GM23248 (cell line): ENCODE measurements at regions not wholly inside any gene's neighbourhood (a gene's known extent, or its start where the extent isn't known, plus 50 kb on each side); places are given as distances from the start of the nearest gene placed in this dataset.

Experiments
- DNase-seq: peaks from one replicate; pipeline ENCODE4 v3.0.0-alpha.2; 2015
- H2AFZ ChIP-seq: fragments of 200-600 bp; sonication (generic); 2 replicates; pipeline ENCODE4 v1.6.1; 2016; ENCODE audit warnings: antibody characterized with exemption
- H3F3A ChIP-seq: fragments of 200-600 bp; sonication (generic); 2 replicates; pipeline ENCODE4 v1.6.1; 2016; ENCODE audit warnings: mild to moderate bottlenecking, antibody characterized with exemption, mixed run types; ENCODE audit not compliant: insufficient read depth
- H3K27ac ChIP-seq: fragments of 200-600 bp; sonication (generic); 2 replicates; pipeline ENCODE4 v1.5.1; 2016; ENCODE audit warnings: mild to moderate bottlenecking
- H3K27me3 ChIP-seq: fragments of 200-600 bp; sonication (generic); replicated peaks from 2 replicates; pipeline ENCODE4 v1.6.1; 2016; ENCODE audit warnings: mild to moderate bottlenecking; ENCODE audit not compliant: insufficient read depth
- H3K36me3 ChIP-seq: fragments of 200-600 bp; sonication (generic); 2 replicates; pipeline ENCODE4 v1.6.1; 2016; ENCODE audit warnings: low read depth, mild to moderate bottlenecking
- H3K4me1 ChIP-seq: fragments of 200-600 bp; sonication (generic); 2 replicates; pipeline ENCODE4 v1.6.1; 2016; ENCODE audit warnings: mild to moderate bottlenecking; ENCODE audit not compliant: insufficient read depth
- H3K4me2 ChIP-seq: fragments of 200-600 bp; sonication (generic); one replicate; pipeline ENCODE4 v1.6.1; 2016; ENCODE audit warnings: mild to moderate bottlenecking; ENCODE audit not compliant: unreplicated experiment
- H3K4me3 ChIP-seq: fragments of 200-600 bp; sonication (generic); 2 replicates; pipeline ENCODE4 v1.5.1; 2016; ENCODE audit warnings: mild to moderate bottlenecking
- H3K79me2 ChIP-seq: fragments of 200-600 bp; sonication (generic); 2 replicates; pipeline ENCODE4 v1.6.1; 2016; ENCODE audit warnings: mild to moderate bottlenecking; ENCODE audit not compliant: insufficient read depth
- H3K9ac ChIP-seq: fragments of 200-600 bp; sonication (generic); 2 replicates; pipeline ENCODE4 v1.6.1; 2016; ENCODE audit warnings: mild to moderate bottlenecking
- H3K9me2 ChIP-seq: fragments of 200-600 bp; sonication (generic); 2 replicates; pipeline ENCODE4 v1.6.1; 2016; ENCODE audit warnings: mixed run types, mild to moderate bottlenecking, moderate library complexity; ENCODE audit not compliant: insufficient read depth
- H3K9me3 ChIP-seq: fragments of 200-600 bp; sonication (generic); one replicate; pipeline ENCODE4 v1.6.1; 2017; ENCODE audit warnings: low read depth
- H4K20me1 ChIP-seq: fragments of 200-600 bp; sonication (generic); 2 replicates; pipeline ENCODE4 v1.6.0; 2016; ENCODE audit not compliant: insufficient read depth
- EZH2 ChIP-seq: fragments of 200-600 bp; sonication (generic); IDR thresholded peaks from 2 replicates; pipeline ENCODE4 v1.6.1; 2018; ENCODE audit warnings: antibody characterized with exemption, mild to moderate bottlenecking; ENCODE audit not compliant: insufficient read depth, poor library complexity, severe bottlenecking
- EZH2phosphoT487 ChIP-seq: fragments of 200-600 bp; sonication (generic); IDR thresholded peaks from 2 replicates; pipeline ENCODE4 v1.6.1; 2018; ENCODE audit warnings: antibody characterized with exemption, moderate library complexity, mild to moderate bottlenecking, low read depth; ENCODE audit not compliant: insufficient read depth
- WGBS, 2 experiments: methylation state at CpG; one replicate each; pipeline ENCODE4 v1.1.6; 2015 to 2017; ENCODE audit warnings: low lambda C conversion rate in 2 of 2, low coverage in 1 of 2; ENCODE audit errors: missing lambda C conversion rate in 2 of 2; 5-methylcytosine and 5-hydroxymethylcytosine counted together
- in situ Hi-C: fragments of 300-500 bp; cut with MboI; formaldehyde crosslinking; loops from 2 replicates; pipeline ENCODE4 v1.15.0; 2020

DNA sequence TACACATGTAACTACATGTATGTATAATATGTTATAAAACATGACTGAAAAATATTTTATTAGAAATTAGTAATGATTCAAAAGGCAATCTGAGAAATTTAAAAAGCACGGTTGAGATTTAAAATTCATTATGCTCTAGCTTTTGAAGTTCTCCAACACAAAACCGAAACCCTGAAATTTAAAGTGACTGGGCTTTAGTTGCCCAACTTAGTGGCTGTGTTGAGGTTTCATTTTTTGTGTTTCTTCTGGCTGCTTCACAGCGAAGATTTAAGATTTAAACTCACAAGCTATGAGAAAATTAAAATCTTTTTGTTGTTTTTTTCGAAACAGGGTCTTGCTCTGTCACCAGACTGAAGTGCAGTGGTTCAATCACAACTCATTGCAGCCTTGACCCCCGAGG, 1058.7 kb downstream of the NCAM2 start:
- in situ Hi-C loops, result no loop called here
- TF ChIP-seq EZH2phosphoT487, result no peak
- no peak for TF ChIP-seq EZH2
- Histone ChIP-seq H3K9me2 (no peaks in the 10 kb centered on the region), H3K9ac (no peak overlapping the region), H3K36me3 (no peaks in the 10 kb centered on the region), H3K27me3 (no peaks in the 10 kb centered on the region), H2AFZ (no peak overlapping the region), H3K9me3 (no peaks in the 10 kb centered on the region), H3F3A (no peaks in the 10 kb centered on the region), H3K27ac (no peak overlapping the region), H3K4me3 (no peak overlapping the region), H4K20me1 (no peaks in the 10 kb centered on the region), H3K79me2 (no peaks in the 10 kb centered on the region), H3K4me1 (no peaks in the 10 kb centered on the region), H3K4me2 (no peak overlapping the region)
- DNase-seq, result no peak
- WGBS, 2 experiments, result 15 to 16% methylated on average over 5 of the region's 5 CpGs

DNA sequence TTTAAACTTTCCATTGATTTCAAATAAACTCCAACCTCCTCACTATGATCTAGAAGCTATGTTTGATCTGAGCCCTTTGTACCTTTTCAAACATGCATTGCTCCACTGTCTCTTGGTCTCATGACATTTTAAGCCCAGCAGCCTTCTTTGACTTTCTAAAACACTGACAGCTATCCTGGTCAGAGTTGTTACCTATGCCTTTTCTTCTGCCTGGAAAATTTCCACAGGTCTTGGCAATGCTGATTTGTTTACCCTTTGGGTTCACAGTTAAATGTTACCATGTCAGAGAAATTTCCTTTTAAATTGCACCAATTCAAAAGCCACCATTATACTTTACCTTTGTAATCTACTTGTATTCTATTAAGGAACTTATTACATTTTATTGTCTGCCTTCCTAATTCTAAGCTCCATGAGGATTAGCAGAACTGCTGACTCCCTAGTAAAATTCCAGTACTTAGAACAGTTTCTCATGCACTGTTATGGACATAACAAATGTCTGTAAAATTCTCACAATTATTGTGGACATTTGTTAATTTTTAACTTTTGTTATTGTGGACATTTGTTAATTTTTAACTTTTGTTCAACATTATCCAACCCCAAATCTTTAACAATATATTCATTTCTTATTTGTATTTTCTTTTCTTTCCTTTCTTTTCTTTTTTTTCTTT, 1064.4 kb downstream of the NCAM2 start:
- Histone ChIP-seq H3K9me2 (no peaks in the 10 kb centered on the region), H3K9me3 (no peaks in the 10 kb centered on the region), H3K27me3 (no peaks in the 10 kb centered on the region), H4K20me1 (no peaks in the 10 kb centered on the region), H3K36me3 (no peaks in the 10 kb centered on the region), H2AFZ (no peak overlapping the region), H3K4me2 (no peak overlapping the region), H3K9ac (no peak overlapping the region), H3K79me2 (no peaks in the 10 kb centered on the region), H3K4me1 (no peaks in the 10 kb centered on the region), H3F3A (no peaks in the 10 kb centered on the region), H3K4me3 (no peak overlapping the region), H3K27ac (no peak overlapping the region)
- no peak for DNase-seq
- in situ Hi-C loops, result no loop called here
- no peak for TF ChIP-seq EZH2
- TF ChIP-seq EZH2phosphoT487, result no peak

DNA sequence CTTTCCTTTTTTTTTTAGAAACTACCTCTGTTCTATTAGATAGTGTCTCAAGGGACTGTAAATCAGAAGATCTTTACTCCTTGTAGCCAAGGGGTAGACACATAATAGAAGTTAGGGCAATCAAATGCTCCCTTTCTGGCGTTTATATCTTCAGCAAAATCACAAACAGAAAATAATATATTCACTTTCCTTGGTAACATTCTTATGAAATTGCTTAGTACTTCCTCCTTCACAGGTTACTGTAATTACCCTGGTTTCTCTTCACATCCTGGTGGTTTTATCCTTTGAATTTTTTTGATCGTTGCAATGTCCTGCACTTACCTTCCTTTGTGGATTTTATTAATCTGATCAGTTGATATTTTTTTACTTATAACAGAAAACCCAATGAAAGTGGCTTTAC, 1064.9 kb downstream of the NCAM2 start:
- Histone ChIP-seq H3K27ac (no peak overlapping the region), H4K20me1 (no peaks in the 10 kb centered on the region), H3K36me3 (no peaks in the 10 kb centered on the region), H3K9me3 (no peaks in the 10 kb centered on the region), H3K4me2 (no peak overlapping the region), H3K79me2 (no peaks in the 10 kb centered on the region), H3K4me1 (no peaks in the 10 kb centered on the region), H3F3A (no peaks in the 10 kb centered on the region), H3K9ac (no peak overlapping the region), H3K27me3 (no peaks in the 10 kb centered on the region), H3K9me2 (no peaks in the 10 kb centered on the region), H3K4me3 (no peak overlapping the region), H2AFZ (no peak overlapping the region)
- in situ Hi-C loops, result no loop called here
- TF ChIP-seq EZH2phosphoT487, result no peak
- WGBS, 2 experiments, result 0 to 1% methylated on average over 2 of the region's 2 CpGs
- no peak for DNase-seq

DNA sequence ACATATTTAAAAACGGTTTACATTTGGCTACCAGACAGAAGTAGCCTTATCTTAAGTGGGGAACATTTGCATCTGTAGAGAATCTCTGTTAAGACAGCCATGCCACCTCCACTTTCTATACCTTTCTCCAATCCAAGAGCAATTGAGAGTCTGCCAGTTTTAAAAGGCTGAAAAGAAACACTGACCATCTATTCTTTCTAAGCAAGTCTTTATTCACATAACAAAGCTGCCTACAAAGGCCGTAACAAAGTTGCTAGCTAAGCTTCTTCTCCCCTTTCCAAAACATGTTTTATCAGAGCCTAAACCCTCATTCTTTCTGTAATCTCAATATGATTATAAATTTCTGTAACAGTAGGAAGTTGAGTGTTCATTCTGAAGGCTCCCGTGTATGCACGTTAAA, 1078.3 kb downstream of the NCAM2 start:
- no peak for DNase-seq
- Histone ChIP-seq H2AFZ (no peak overlapping the region), H3K4me1 (no peaks in the 10 kb centered on the region), H3K27ac (no peak overlapping the region), H3K9me3 (no peaks in the 10 kb centered on the region), H3K27me3 (no peaks in the 10 kb centered on the region), H3F3A (no peaks in the 10 kb centered on the region), H3K4me2 (no peak overlapping the region), H3K9ac (no peak overlapping the region), H3K36me3 (no peaks in the 10 kb centered on the region), H3K79me2 (no peaks in the 10 kb centered on the region), H4K20me1 (no peaks in the 10 kb centered on the region), H3K9me2 (no peaks in the 10 kb centered on the region), H3K4me3 (no peak overlapping the region)
- WGBS, 2 experiments, result 40 to 41% methylated on average over 4 of the region's 4 CpGs
- in situ Hi-C loops, result no loop called here
- no peak for TF ChIP-seq EZH2
- TF ChIP-seq EZH2phosphoT487, result no peak

DNA sequence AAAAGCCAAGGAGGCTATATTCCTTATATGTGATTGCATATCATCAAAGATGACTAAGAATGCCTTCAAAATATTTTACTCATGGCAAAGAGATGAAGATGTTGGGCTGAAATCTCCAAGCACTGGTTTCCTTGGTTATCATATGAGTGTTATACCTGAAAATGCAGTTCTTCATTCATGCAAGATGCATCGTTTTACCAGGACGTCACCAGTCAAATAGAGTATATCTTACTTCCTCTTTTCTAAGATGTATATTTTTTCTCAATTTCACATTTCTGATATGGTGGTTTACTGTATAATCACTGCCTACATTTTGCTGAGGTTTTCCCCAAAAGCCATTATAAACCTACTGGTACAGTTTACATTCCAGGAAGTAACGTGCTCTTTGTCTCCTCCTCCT, 1085.7 kb downstream of the NCAM2 start:
- Histone ChIP-seq H3K9me2 (no peaks in the 10 kb centered on the region), H3K4me2 (no peak overlapping the region), H3K9me3 (no peaks in the 10 kb centered on the region), H3K36me3 (no peaks in the 10 kb centered on the region), H3K79me2 (no peaks in the 10 kb centered on the region), H3K4me3 (no peak overlapping the region), H4K20me1 (no peaks in the 10 kb centered on the region), H3K27ac (no peak overlapping the region), H3K27me3 (no peaks in the 10 kb centered on the region), H3K4me1 (no peaks in the 10 kb centered on the region), H3K9ac (no peak overlapping the region), H2AFZ (no peak overlapping the region), H3F3A (no peaks in the 10 kb centered on the region)
- 31 to 39% methylated on average over 3 of the region's 3 CpGs for WGBS, 2 experiments
- no peak for DNase-seq
- TF ChIP-seq EZH2 (no peak), EZH2phosphoT487 (no peak)
- in situ Hi-C loops, result no loop called here
